ENCODE measurements at regions not wholly inside any gene's neighbourhood (a gene's known extent, or its start where the extent isn't known, plus 50 kb on each side); places are given as distances from the start of the nearest gene placed in this dataset.

GRCh38 chr1:105793536-105794146 is 1262.8 kb upstream of the PRMT6 start:
- intact Hi-C loops (cut with DNase I) = loop anchor here (10.0 kb wide), 1 partner anchor 1009 kb away; no protein-coding TSS in a partner anchor
- no peak for DNase-seq (ENCODE audit: low spot score)

DNA sequence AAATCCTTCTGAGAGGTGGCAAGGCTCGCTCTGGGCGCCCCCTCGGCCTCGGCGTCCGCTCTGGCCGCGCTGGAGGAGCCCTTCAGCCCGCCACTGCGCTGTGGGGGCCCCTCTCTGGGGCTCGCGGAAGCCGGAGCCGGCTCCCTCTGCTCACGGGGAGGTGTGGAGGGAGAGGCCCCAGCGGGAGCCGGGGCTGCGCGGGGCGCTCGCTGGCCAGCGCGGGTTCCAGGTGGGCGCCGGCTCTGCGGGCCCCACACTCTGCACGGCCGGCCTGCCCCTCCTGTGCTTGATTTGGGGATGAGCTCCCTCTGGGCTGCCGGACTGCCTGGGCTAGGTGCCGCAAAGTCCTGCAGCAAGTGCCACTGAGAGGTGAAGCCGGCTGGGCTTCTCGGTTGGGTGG is 1260.7 kb upstream of the PRMT6 start:
- intact Hi-C loops (cut with DNase I) = loop anchor here (10.0 kb wide), 1 partner anchor 1011 kb away; no protein-coding TSS in a partner anchor
- DNase-seq (ENCODE audit: low spot score) = no peak

GRCh38 chr1:105830571-105831146 is 1225.8 kb upstream of the PRMT6 start:
- DNase-seq (ENCODE audit: low spot score) = no peak
- intact Hi-C loops (cut with DNase I) = no loop called here

- intact Hi-C loops (cut with DNase I) = no loop called here
- DNase-seq (ENCODE audit: low spot score) = no peak
Observed at GRCh38 chr1:105838071-105838470, 1218.4 kb upstream of the PRMT6 start.

- intact Hi-C loops (cut with DNase I) = no loop called here
- DNase-seq (ENCODE audit: low spot score) = no peak
Observed at GRCh38 chr1:105865546-105865945, 1190.9 kb upstream of the PRMT6 start.

DNA sequence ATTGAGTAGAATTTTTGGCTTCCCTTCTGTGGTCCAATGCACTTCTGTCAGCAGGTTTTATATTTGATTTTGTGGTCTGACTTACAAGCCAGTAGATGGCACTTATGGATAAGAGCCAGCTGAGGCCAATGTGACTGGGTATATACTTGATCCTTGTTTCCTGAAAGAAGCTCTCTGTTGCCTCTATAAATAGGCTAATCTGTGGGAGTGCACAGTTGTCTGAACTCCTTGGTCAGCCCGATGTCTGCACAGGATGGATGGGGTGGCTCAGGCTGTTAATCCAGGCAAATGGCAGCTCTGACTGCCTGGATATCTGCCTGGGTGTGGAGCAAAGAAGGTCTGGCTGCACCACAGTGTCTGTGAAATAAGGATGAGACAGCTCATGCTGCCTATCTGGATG is 1183.7 kb upstream of the PRMT6 start:
- intact Hi-C loops (cut with DNase I) = no loop called here
- no peak for DNase-seq (ENCODE audit: low spot score)

DNA sequence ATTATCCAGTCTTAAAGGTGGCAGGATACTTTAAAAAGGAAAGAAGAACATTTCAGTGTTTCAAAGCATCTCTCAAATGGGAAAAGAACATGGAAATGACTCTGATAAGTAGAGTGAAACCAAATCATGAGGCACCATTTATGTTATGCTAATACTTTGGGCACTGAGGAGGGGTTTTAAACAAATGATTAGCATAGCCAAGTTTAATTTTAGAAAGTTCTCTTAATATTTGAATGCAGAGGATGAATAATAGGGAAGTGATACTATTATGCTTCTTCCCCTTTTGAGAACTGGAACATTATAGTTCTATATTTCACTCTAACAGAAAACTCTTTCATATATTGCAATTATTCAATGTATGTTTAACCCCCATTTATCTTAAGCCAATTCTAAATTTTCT is 1181.9 kb upstream of the PRMT6 start:
- no peak for DNase-seq (ENCODE audit: low spot score)
- intact Hi-C loops (cut with DNase I) = no loop called here

DNA sequence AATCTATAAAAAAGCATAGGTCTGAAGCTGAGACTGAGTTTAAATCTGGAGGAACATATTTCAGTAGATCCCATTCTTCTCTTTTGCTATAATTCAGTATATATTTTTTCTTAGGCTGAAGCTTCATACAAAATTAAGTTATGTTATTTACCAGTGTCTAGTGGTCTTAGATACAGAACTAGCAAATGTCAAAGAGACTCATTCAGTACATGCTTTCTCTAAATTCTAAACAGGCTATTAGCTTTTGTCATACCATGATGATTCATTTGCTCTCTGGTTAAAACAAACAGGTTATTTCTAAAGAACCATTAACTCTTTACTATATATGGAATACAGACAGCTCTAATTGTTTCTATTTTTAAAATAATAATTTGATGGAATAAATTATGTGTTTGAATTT is 1170.2 kb upstream of the PRMT6 start:
- intact Hi-C loops (cut with DNase I) = no loop called here
- DNase-seq (ENCODE audit: low spot score) = no peak

- DNase-seq (ENCODE audit: low spot score) = no peak
- intact Hi-C loops (cut with DNase I) = no loop called here
Observed at GRCh38 chr1:105891308-105891707, 1165.2 kb upstream of the PRMT6 start.

- intact Hi-C loops (cut with DNase I) = no loop called here
- no peak for DNase-seq (ENCODE audit: low spot score)
Observed at GRCh38 chr1:105894006-105894405, 1162.5 kb upstream of the PRMT6 start.

DNA sequence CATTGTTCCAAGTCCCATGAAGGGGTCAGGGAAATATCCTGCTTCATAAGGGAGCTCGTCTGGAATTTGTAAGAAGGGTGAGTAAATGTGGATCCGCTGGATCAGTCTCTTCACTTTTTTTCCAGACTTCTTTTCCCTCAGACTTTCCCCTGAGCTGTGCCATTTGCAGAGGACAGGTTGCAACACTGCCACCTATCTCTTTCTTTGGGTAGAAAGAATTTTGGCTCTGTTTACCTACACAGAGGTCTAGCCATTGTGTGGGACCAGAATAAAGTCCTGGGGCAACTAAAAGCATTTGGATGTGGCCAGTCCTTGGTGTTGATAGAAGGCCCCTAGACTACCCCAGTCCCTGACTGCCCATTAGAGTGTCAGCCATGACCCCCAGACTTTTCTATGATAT is 1146.7 kb upstream of the PRMT6 start:
- intact Hi-C loops (cut with DNase I) = no loop called here
- DNase-seq (ENCODE audit: low spot score) = no peak

DNA sequence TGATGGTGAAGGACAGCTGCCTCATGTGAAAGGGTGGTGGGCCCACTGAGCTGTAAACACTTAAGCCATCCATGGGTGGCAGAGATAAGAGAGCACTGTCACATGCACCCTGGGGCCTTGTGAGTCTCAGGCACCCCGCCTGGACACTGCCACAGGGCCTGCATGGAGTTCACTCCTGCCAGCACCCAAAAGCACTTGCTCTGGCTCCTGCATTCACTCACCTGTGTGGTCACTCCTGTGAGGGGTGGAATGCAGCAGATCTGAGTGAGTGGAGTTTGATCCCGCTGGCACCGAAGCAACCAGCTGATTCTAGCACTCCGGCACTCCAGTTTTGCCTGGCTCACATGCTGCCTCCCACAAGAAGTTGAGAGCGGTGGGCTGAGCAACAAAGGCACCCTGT is 1142.1 kb upstream of the PRMT6 start:
- intact Hi-C loops (cut with DNase I) = no loop called here
- DNase-seq (ENCODE audit: low spot score) = no peak

DNA sequence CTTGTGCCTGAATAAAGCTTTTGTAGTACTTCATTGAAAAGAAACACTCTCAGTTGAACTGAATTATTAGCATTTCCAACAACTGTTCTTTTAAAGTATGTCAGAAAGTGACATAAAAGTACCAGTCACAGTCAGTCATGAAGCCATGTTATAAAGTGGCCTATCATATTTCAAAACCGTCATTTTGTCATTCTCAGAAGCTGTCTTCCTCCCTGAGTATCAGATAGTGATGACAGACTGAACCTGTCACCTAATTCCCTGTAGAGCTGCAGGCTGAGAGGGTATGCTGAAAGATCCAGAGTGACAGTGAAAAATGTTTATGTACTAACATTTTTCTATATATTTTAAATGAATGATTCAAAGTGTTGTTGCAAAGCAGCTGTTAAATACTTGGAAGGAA is 1121.7 kb upstream of the PRMT6 start:
- intact Hi-C loops (cut with DNase I) = no loop called here

DNA sequence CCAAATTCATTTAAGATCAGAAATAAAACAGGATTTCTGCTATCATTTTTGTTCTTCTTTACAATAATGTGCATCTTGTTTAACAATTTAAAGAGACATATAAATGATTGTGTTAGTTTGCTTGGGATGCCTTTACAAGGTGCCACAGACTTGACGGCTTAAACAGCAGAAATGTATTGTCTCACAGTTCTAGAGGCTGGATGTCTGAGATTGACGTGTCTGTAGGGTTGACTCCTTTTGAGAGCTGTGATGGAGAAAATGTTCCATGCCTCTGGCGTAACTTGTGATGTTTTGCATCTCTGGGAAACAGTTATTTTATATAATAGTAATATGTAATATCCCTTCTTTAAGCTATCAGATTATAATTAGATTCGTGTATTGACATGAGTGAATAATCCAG is 1091.6 kb upstream of the PRMT6 start:
- intact Hi-C loops (cut with DNase I) = no loop called here
- no peak for DNase-seq (ENCODE audit: low spot score)

More for the DNA sequence above, 1121.7 kb upstream of the PRMT6 start:
- DNase-seq (ENCODE audit: low spot score) = no peak

DNA sequence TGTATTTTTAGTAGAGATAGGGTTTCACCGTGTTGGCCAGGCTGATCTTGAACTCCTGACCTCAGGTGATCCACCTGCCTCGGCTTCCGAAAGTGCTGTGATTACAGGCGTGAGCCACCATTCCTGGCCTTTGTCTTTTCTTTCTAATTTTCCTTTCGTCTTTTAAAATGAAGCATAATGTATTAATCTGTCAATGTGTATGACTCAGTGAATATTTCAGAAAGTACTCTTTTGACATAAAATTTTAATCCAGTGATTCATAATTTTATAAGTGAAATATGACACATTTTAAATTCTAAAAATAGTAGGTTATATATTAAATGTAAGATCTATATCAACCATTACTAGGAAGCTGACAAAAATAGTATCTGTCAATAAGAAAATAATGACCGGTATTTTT is 1059.0 kb upstream of the PRMT6 start:
- intact Hi-C loops (cut with DNase I) = no loop called here

DNA sequence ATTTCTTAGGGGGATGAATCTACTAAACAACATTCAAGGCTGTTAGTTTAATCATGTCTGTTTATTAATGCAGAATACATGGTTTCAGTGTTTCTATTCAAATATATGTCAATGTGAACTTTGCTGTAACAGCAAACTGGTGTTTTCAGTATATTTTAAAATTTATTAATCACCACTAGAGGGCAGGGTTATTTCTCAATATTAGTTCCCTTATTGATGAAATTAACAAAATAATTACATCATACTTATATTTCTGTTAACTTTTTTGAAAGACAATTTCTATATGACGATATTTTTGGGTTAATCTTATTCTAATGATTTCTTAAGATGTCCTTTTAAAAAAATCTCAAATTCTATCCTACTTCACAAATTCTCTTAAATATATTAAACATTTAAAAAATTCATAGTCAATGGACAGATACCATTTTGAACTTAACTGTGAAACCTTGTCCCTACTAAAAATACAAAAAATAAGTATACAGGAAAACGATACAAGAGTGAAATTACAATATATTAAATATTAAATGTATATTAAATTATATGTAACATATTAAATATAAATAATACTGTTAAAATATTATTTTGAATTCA is 1034.1 kb upstream of the PRMT6 start:
- DNase-seq (ENCODE audit: low spot score) = no peak
- intact Hi-C loops (cut with DNase I) = no loop called here

More for the DNA sequence above, 1059.0 kb upstream of the PRMT6 start:
- no peak for DNase-seq (ENCODE audit: low spot score)

DNA sequence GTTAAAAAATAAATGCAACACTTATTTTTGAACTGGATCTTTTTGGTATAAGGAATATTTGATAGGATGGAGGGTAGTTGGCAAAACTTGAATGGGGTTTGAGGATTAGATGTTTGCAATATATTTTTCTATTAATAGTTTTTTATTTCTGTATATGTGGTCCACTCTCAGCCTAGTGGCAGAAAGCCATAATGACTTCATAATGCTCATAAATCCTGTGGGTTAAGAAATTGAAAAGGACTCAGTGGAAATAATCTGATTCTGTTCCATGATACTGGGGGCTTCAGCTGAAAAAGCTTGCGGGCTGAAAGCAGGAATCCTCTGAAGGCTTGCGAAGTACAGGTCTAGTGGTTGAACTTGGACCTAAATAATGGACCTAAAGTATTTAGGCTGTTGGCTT is 1028.6 kb upstream of the PRMT6 start:
- intact Hi-C loops (cut with DNase I) = no loop called here
- no peak for DNase-seq (ENCODE audit: low spot score)

DNA sequence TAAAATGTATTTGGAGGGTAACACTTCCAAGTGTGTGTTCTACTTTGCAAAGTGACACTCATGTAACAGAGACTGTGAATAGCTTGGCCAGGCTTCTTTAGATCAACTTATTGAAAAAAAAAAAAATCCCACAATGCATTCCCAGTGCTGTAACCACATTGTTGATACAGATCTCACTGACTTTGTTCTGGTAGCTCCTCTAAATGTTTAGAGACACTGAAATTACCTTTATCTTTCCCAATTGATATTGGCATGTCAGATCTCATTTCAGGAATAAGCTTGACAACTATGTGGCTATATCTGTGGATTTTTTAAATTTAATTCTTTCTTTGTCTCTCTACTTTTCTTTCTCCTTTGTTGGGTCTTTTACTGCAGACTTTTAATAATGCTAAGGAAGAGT is 1018.9 kb upstream of the PRMT6 start:
- DNase-seq (ENCODE audit: low spot score) = no peak
- intact Hi-C loops (cut with DNase I) = no loop called here

DNA sequence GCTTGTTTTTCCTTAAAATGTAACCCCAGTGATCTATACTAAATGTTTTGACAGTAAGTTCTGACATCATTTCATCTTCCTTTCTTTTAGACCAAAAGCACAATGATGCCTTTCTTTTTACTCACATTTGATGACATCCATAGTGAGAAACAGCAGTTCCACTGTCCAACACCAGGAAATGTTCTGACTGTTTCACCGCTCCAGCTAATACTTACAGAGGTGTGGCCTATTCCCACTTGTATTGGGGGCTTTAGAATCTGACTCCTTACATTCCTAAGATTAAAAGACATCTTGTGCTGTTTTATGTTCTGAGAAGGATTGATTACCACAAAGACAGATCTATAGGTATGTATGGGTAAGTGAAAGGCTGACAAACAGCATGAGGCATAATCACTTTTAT is 1018.2 kb upstream of the PRMT6 start:
- intact Hi-C loops (cut with DNase I) = no loop called here
- DNase-seq (ENCODE audit: low spot score) = no peak

DNA sequence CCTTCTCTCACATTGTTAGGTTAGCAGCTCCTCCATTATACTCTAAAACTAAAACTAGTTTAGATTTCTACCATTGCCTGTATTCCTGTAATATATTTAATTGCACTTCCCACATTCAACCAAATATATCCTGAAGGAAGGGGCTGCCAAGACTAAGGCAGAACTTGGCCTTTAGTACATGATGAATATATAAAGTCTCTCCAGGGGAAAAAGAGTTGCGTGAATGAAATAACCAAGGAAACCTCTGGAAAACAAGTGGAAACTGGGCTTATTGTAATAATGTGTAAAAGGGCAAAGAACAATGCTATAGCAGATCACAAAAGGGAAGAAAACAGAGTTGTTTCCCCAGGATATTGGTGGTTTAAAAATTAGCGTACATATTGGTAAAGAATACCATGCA is 1012.5 kb upstream of the PRMT6 start:
- DNase-seq (ENCODE audit: low spot score) = no peak
- intact Hi-C loops (cut with DNase I) = no loop called here

- intact Hi-C loops (cut with DNase I) = no loop called here
- DNase-seq (ENCODE audit: low spot score) = no peak
Observed at GRCh38 chr1:106047210-106047609, 1009.3 kb upstream of the PRMT6 start.

All from cardiac septum (tissue), 1 donor.